ENCODE measurements at regions not wholly inside any gene's neighbourhood (a gene's known extent, or its start where the extent isn't known, plus 50 kb on each side); places are given as distances from the start of the nearest gene placed in this dataset.

DNA sequence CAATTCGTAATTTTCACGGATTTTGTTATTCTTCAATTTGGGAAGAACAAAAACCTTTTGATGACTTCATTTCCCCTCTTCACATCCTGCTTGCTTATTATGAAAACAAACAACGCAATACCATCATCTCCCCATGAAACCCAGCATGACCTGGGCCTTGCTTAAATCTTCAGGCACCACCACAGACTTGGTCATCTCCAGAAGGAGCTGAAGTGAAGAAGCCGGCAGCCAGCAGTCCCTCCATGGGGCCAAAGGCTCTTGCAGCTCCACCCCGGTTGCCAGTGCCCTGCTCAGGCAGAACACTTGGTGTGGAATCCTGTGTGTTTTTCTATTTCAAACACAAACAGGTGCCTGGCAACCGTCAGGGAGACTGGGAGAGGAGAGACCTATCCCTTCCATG, 982.9 kb upstream of the TMEM132C start:
- H3K27me3 ChIP-seq (replicated peaks; ENCODE audit: insufficient read depth) = no peaks in the 10 kb centered on the region
- TF ChIP-seq EZH2phosphoT487 (IDR thresholded peaks at IDR 0.05; ENCODE audit: insufficient read depth, low read depth) = no peak
- no peak for TF ChIP-seq EZH2 (IDR thresholded peaks at IDR 0.05; ENCODE audit: insufficient read depth, poor library complexity, severe bottlenecking)
- 85 to 92% methylated on average over 6 of the region's 6 CpGs for WGBS, 2 experiments (ENCODE audit: low coverage in 1 of 2, low lambda C conversion rate in 2 of 2, missing lambda C conversion rate in 2 of 2)
- no peak overlapping the region for H3K4me3 ChIP-seq
- H3K79me2 ChIP-seq (ENCODE audit: insufficient read depth) = no peaks in the 10 kb centered on the region
- H3K36me3 ChIP-seq (ENCODE audit: low read depth) = no peaks in the 10 kb centered on the region
- H3K4me2 ChIP-seq (ENCODE audit: unreplicated experiment) = peak overlapping the region; percentile 30
- H3F3A ChIP-seq (ENCODE audit: insufficient read depth) = peaks cover 25% of the 10 kb centered on the region
- H3K9me2 ChIP-seq (ENCODE audit: insufficient read depth) = no peaks in the 10 kb centered on the region
- H4K20me1 ChIP-seq (ENCODE audit: insufficient read depth) = no peaks in the 10 kb centered on the region
- no peaks in the 10 kb centered on the region for H3K9me3 ChIP-seq (ENCODE audit: low read depth)
- H2AFZ ChIP-seq = 0 out of 2 replicates have a peak overlapping the region, but pooled peaks have one; percentile 4
- H3K9ac ChIP-seq = peak overlapping the region; percentile 75
- in situ Hi-C loops (cut with MboI) = no loop called here
- H3K27ac ChIP-seq = peak overlapping the region; percentile 99
- DNase-seq = no peak
- peaks cover 26% of the 10 kb centered on the region for H3K4me1 ChIP-seq (ENCODE audit: insufficient read depth)

DNA sequence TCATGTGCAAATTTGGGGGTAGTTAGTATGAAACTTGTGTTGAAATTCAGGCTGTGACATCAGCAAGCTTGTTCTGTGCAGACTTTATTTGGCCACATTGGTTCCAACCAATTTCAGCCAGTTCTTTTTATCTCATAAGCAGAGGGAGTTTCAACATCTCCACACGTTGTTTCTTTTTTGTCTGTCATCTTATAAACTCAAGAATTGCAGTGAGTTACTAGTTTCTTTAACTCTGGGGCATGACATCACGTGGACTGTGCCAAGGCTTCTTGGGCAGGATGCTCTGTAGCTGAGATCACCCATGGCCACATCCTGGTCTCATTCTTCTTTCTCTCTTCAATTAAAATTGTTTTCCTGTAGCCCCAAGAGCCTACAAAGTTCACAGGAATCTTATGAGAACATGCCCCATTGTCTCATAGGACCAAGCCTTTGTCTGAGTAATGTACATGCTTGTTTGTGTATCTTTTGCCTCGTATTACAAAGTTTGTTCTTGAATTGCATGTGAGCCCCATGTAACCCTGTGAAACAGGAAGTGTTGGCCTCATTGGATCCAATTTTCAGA, 982.0 kb upstream of the TMEM132C start:
- in situ Hi-C loops (cut with MboI) = no loop called here
- H4K20me1 ChIP-seq (ENCODE audit: insufficient read depth) = no peaks in the 10 kb centered on the region
- no peaks in the 10 kb centered on the region for H3K9me3 ChIP-seq (ENCODE audit: low read depth)
- no peaks in the 10 kb centered on the region for H3K27me3 ChIP-seq (replicated peaks; ENCODE audit: insufficient read depth)
- no peaks in the 10 kb centered on the region for H3K36me3 ChIP-seq (ENCODE audit: low read depth)
- H3K4me2 ChIP-seq (ENCODE audit: unreplicated experiment) = peak overlapping the region; percentile 49
- TF ChIP-seq EZH2 (IDR thresholded peaks at IDR 0.05; ENCODE audit: insufficient read depth, poor library complexity, severe bottlenecking) = no peak
- TF ChIP-seq EZH2phosphoT487 (IDR thresholded peaks at IDR 0.05; ENCODE audit: insufficient read depth, low read depth) = 0 out of 2 replicates have a peak, but pooled peaks have one; percentile 43
- peak; percentile 98 for DNase-seq
- H3K9ac ChIP-seq = peak overlapping the region; percentile 82
- H3F3A ChIP-seq (ENCODE audit: insufficient read depth) = peaks cover 25% of the 10 kb centered on the region
- WGBS, 2 experiments (ENCODE audit: low coverage in 1 of 2, low lambda C conversion rate in 2 of 2, missing lambda C conversion rate in 2 of 2) = 0% methylated on average over 3 of the region's 3 CpGs
- no peaks in the 10 kb centered on the region for H3K79me2 ChIP-seq (ENCODE audit: insufficient read depth)
- H2AFZ ChIP-seq = 0 out of 2 replicates have a peak overlapping the region, but pooled peaks have one; percentile 4
- H3K27ac ChIP-seq = peak overlapping the region; percentile 99
- H3K9me2 ChIP-seq (ENCODE audit: insufficient read depth) = no peaks in the 10 kb centered on the region
- H3K4me1 ChIP-seq (ENCODE audit: insufficient read depth) = peaks cover 26% of the 10 kb centered on the region
- no peak overlapping the region for H3K4me3 ChIP-seq

DNA sequence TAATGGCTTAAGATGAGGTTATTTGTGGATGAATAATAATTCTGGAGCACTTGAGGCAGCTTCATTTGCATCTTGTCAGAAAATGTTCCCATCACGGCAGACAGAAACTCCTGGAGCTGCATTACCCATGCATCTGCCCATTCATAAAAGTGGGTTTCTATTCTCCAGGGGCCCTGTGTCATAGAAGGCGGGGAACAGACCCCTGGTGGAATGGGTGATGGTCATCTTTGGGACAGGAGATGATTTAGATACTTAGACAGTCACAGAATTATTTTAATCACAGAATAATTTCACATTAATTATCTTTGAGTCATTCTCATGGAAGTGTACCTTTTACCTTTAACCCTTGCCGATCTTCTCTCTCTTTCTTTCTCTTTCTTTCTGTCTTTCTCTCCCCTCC, 980.7 kb upstream of the TMEM132C start:
- Histone ChIP-seq H2AFZ (no peak overlapping the region), H3F3A (ENCODE audit: insufficient read depth) (peaks cover 25% of the 10 kb centered on the region), H3K27me3 (replicated peaks; ENCODE audit: insufficient read depth) (no peaks in the 10 kb centered on the region), H3K4me2 (ENCODE audit: unreplicated experiment) (no peak overlapping the region), H3K79me2 (ENCODE audit: insufficient read depth) (no peaks in the 10 kb centered on the region), H3K4me3 (no peak overlapping the region), H3K9me2 (ENCODE audit: insufficient read depth) (no peaks in the 10 kb centered on the region), H3K36me3 (ENCODE audit: low read depth) (no peaks in the 10 kb centered on the region), H3K27ac (peak overlapping the region; percentile 99), H3K4me1 (ENCODE audit: insufficient read depth) (peaks cover 26% of the 10 kb centered on the region), H3K9me3 (ENCODE audit: low read depth) (no peaks in the 10 kb centered on the region), H3K9ac (no peak overlapping the region), H4K20me1 (ENCODE audit: insufficient read depth) (no peaks in the 10 kb centered on the region)
- WGBS, 2 experiments (ENCODE audit: low coverage in 1 of 2, low lambda C conversion rate in 2 of 2, missing lambda C conversion rate in 2 of 2) = 92 to 95% methylated on average over 3 of the region's 3 CpGs
- TF ChIP-seq EZH2phosphoT487 (IDR thresholded peaks at IDR 0.05; ENCODE audit: insufficient read depth, low read depth) (no peak), EZH2 (IDR thresholded peaks at IDR 0.05; ENCODE audit: insufficient read depth, poor library complexity, severe bottlenecking) (no peak)
- DNase-seq = no peak
- in situ Hi-C loops (cut with MboI) = no loop called here

DNA sequence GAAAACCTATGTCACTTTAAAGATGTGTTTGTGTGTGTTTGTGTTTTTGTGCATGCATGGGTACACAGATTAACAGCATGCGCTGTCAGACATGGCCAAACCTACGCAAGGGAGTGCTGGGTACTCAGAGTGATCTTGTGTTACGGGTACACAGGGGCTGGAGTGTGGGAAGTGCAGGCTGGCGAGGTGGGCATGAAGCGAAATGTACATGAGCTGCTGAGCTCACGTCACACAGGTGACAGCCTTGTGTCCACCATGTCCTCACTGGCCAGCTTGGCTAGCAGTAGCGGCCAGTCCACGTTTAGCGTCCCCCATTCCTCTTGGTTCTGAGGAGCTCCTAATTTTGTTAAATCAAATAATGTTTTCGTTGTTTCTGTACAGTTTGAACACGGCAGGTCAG, 979.7 kb upstream of the TMEM132C start:
- Histone ChIP-seq H4K20me1 (ENCODE audit: insufficient read depth) (no peaks in the 10 kb centered on the region), H3K27ac (no peak overlapping the region), H3K4me3 (no peak overlapping the region), H3K9ac (no peak overlapping the region), H3K36me3 (ENCODE audit: low read depth) (no peaks in the 10 kb centered on the region), H2AFZ (no peak overlapping the region), H3K4me2 (ENCODE audit: unreplicated experiment) (no peak overlapping the region), H3F3A (ENCODE audit: insufficient read depth) (peaks cover 25% of the 10 kb centered on the region), H3K79me2 (ENCODE audit: insufficient read depth) (no peaks in the 10 kb centered on the region), H3K9me2 (ENCODE audit: insufficient read depth) (no peaks in the 10 kb centered on the region), H3K27me3 (replicated peaks; ENCODE audit: insufficient read depth) (no peaks in the 10 kb centered on the region), H3K4me1 (ENCODE audit: insufficient read depth) (peaks cover 26% of the 10 kb centered on the region), H3K9me3 (ENCODE audit: low read depth) (no peaks in the 10 kb centered on the region)
- WGBS, 2 experiments (ENCODE audit: low coverage in 1 of 2, low lambda C conversion rate in 2 of 2, missing lambda C conversion rate in 2 of 2) = 95 to 99% methylated on average over 11 of the region's 11 CpGs
- TF ChIP-seq EZH2phosphoT487 (IDR thresholded peaks at IDR 0.05; ENCODE audit: insufficient read depth, low read depth) = no peak
- no peak for TF ChIP-seq EZH2 (IDR thresholded peaks at IDR 0.05; ENCODE audit: insufficient read depth, poor library complexity, severe bottlenecking)
- in situ Hi-C loops (cut with MboI) = no loop called here
- DNase-seq = no peak

Measured in GM23248 (cell line).